Activated B cell treated with CpG ODN at 0.5 μM for 24 hours (primary cell): ENCODE measurements at regions not wholly inside any gene's neighbourhood (a gene's known extent, or its start where the extent isn't known, plus 50 kb on each side); places are given as distances from the start of the nearest gene placed in this dataset.
A peak's percentile ranks its signal among the peaks of the same experiment; 100 is the strongest.

ENCODE experiments used
- ATAC-seq: fragments of 200-7000 bp; cut with Tn5 transposase; one replicate; pipeline ENCODE4 v1.10.0; 2021; ENCODE audit warnings: low read depth, mild to moderate bottlenecking, moderate library complexity
- CTCF ChIA-PET: fragments of 350-600 bp; sonication (Branson Sonifier 250); formaldehyde crosslinking; loops from one replicate; lab custom pipeline; 2021; ENCODE audit warnings: antibody characterized with exemption; lab: Charles Lee
- POLR2A ChIA-PET: fragments of 350-600 bp; sonication (Branson Sonifier 250); formaldehyde crosslinking; loops from one replicate; lab custom pipeline; 2021; ENCODE audit warnings: antibody characterized with exemption; lab: Charles Lee
- DNase-seq: peaks from one replicate; pipeline ENCODE4 v3.0.0; 2022
- H3K27ac Mint-ChIP-seq: one replicate; pipeline ENCODE4 v1.8.0; 2020; ENCODE audit warnings: mixed read lengths
- H3K27me3 Mint-ChIP-seq: one replicate; pipeline ENCODE4 v1.8.0; 2021; ENCODE audit warnings: mixed read lengths
- H3K36me3 Mint-ChIP-seq: one replicate; pipeline ENCODE4 v1.8.0; 2021; ENCODE audit warnings: low read depth, mixed read lengths
- H3K4me1 Mint-ChIP-seq: one replicate; pipeline ENCODE4 v1.8.0; 2021; ENCODE audit warnings: mixed read lengths
- H3K4me3 Mint-ChIP-seq: one replicate; pipeline ENCODE4 v1.8.0; 2020; ENCODE audit warnings: mild to moderate bottlenecking, mixed read lengths
- H3K9me3 Mint-ChIP-seq: one replicate; pipeline ENCODE4 v1.8.0; 2020; ENCODE audit warnings: mixed read lengths
- intact Hi-C: fragments of 100-400 bp; cut with micrococcal nuclease; formaldehyde crosslinking; loops from one replicate; pipeline ENCODE4 v1.15.1; 2024
- TF ChIP-seq, protein P1 (sequence below): fragments of 200-600 bp; IDR thresholded peaks from one replicate; pipeline ENCODE4 v1.8.0; 2022; ENCODE audit warnings: antibody characterized with exemption, mild to moderate bottlenecking

DNA sequence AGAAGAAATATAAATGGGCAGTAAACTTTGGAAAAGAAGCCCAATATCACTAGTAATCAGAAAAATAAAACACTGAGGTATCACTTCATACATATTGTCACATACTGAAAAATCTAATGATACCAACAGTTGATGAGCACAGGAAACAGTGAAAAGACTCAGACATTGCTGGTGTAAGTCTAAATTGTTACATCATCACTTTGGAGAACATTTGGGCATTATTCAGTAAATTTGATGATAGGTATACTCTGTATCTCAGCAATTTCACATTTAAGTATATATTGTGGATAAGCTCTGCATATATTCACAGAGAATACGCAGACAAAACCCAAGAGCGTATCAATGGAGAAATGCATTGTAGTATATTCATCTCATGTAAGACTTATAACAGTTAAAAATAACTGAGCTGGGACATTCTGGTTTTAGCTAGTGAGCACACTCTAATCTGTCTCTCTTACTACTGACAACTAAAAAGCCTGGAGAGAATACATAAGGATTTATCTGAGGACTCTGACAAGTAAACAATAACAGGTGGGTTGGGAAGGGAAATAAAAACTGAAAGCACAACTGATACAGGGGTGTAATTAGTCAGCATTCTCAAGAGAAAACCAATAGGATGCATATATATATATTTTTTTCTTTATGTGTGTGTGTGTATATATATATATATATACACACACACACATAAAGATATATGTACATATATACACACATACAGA, 212.7 kb upstream of the JUN start:
- ChIA-PET POLR2A (interaction anchor here (0.5 to 1.3 kb wide), 3 partner anchors 15 to 183 kb away, joined by 3 to 5 read pairs (median 3); no protein-coding TSS in a partner anchor), CTCF (no interaction called here)
- no peak overlapping the region for H3K27ac Mint-ChIP-seq
- H3K9me3 Mint-ChIP-seq = no peaks in the 10 kb centered on the region
- H3K36me3 Mint-ChIP-seq = no peaks in the 10 kb centered on the region
- ATAC-seq (no peak), DNase-seq (no peak)
- no peak overlapping the region for H3K4me3 Mint-ChIP-seq
- H3K27me3 Mint-ChIP-seq = no peaks in the 10 kb centered on the region
- intact Hi-C loops = no loop called here
- TF ChIP-seq, protein P1, sequence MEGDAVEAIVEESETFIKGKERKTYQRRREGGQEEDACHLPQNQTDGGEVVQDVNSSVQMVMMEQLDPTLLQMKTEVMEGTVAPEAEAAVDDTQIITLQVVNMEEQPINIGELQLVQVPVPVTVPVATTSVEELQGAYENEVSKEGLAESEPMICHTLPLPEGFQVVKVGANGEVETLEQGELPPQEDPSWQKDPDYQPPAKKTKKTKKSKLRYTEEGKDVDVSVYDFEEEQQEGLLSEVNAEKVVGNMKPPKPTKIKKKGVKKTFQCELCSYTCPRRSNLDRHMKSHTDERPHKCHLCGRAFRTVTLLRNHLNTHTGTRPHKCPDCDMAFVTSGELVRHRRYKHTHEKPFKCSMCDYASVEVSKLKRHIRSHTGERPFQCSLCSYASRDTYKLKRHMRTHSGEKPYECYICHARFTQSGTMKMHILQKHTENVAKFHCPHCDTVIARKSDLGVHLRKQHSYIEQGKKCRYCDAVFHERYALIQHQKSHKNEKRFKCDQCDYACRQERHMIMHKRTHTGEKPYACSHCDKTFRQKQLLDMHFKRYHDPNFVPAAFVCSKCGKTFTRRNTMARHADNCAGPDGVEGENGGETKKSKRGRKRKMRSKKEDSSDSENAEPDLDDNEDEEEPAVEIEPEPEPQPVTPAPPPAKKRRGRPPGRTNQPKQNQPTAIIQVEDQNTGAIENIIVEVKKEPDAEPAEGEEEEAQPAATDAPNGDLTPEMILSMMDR = no peak
- H3K4me1 Mint-ChIP-seq = peaks cover 21% of the 10 kb centered on the region

DNA sequence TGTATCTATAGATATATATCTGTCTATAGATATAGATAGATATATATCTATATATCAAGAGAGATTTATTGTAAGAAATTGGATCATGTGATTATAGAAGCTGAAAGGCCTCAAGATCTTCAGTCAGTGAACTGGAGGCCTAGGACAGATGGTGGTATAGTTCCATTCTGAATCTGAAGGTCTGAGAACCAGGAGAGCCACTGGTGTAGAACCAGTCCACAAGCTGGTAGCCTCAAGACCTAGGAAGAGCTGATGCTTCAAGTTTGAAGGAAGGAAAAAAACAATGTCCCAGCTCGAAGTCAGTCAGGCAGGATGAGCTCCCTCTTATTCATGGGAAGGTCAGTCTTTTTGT, 213.2 kb upstream of the JUN start:
- TF ChIP-seq, protein P1 = no peak
- ChIA-PET POLR2A (interaction anchor here (0.6 to 1.3 kb wide), 2 partner anchors 14 to 183 kb away, joined by 3 to 5 read pairs; no protein-coding TSS in a partner anchor), CTCF (no interaction called here)
- ATAC-seq (no peak), DNase-seq (no peak)
- no peak overlapping the region for H3K27ac Mint-ChIP-seq
- no peaks in the 10 kb centered on the region for H3K36me3 Mint-ChIP-seq
- H3K4me3 Mint-ChIP-seq = no peak overlapping the region
- no peaks in the 10 kb centered on the region for H3K27me3 Mint-ChIP-seq
- peaks cover 16% of the 10 kb centered on the region for H3K4me1 Mint-ChIP-seq
- H3K9me3 Mint-ChIP-seq = no peaks in the 10 kb centered on the region
- intact Hi-C loops = no loop called here

DNA sequence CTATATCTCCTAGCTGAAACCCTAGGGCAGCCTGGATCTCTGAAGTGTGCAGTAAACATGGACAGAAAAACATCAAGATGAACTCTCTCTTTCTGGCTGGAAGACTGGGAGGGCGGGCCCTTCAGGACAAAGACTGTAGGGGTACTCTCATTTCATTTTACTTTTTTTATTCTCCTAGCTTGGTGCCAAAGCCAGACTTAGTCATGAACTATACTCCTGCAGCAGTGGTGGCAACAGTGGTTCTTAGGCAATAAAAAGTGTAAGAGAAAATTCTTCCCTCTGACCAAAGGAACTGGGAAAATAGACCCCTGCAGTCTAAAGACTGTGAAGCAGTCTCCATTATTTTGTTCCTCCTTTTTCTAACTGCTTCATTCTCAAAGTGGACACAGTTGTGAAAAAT, 213.8 kb upstream of the JUN start:
- no peak for ATAC-seq
- Mint-ChIP-seq H3K4me1 (peaks cover 16% of the 10 kb centered on the region), H3K27ac (no peak overlapping the region), H3K4me3 (no peak overlapping the region), H3K27me3 (no peaks in the 10 kb centered on the region), H3K9me3 (no peaks in the 10 kb centered on the region), H3K36me3 (no peaks in the 10 kb centered on the region)
- TF ChIP-seq, protein P1 = no peak
- intact Hi-C loops = no loop called here
- POLR2A ChIA-PET = interaction anchor here (1.3 kb wide), 1 partner anchor 14 kb away, joined by 3 read pairs; no protein-coding TSS in a partner anchor
- DNase-seq = no peak
- CTCF ChIA-PET = no interaction called here

DNA sequence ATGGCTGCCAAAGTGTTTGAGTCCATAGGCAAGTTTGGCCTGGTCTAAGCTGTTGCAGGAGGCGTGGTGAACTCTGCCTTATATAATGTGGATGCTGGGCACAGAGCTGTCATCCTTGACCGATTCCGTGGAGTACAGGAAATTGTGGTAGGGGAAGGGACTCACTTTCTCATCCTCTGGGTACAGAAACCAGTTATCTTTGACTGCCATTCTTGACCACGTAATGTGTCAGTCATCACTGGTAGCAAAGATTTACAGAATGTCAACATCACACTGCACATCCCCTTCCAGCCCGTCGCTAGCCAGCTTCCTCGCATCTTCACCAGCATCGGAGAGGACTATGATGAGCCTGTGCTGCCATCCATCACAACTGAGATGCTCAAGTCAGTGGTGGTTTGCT, 215.8 kb upstream of the JUN start:
- CTCF ChIA-PET = no interaction called here
- TF ChIP-seq, protein P1 = no peak
- Mint-ChIP-seq H3K9me3 (no peaks in the 10 kb centered on the region), H3K27ac (peak overlapping the region; percentile 59), H3K4me1 (peaks cover 21% of the 10 kb centered on the region), H3K27me3 (no peaks in the 10 kb centered on the region), H3K4me3 (no peak overlapping the region), H3K36me3 (no peaks in the 10 kb centered on the region)
- ATAC-seq (no peak), DNase-seq (no peak)
- POLR2A ChIA-PET = interaction anchor here (1.5 kb wide), 1 partner anchor 31 kb away, joined by 4 read pairs; no protein-coding TSS in a partner anchor
- intact Hi-C loops = no loop called here

DNA sequence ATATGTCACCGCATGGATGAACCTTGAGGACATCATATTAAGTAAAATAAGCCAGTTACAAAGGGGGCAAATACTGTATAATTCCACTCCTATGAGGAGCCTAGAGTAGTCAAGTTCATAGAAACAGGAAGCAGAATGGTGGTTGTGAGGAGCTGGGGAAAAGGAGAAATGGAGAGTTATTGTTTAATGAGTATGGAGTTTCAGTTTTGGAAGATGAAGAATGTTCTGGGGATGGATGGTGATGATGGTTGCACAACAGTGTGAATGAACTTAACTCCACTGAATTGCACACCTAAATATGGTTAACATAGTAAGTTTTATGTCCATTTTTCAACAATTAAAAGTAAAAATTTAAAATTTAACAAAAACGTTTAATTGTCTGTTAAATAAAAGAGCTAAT, 220.9 kb upstream of the JUN start:
- ATAC-seq (no peak), DNase-seq (no peak)
- no peak overlapping the region for H3K4me3 Mint-ChIP-seq
- intact Hi-C loops = loop anchor here (5.0 kb wide), 2 partner anchors 102 to 693 kb away; no protein-coding TSS in a partner anchor
- no peaks in the 10 kb centered on the region for H3K27me3 Mint-ChIP-seq
- TF ChIP-seq, protein P1 = no peak
- no peaks in the 10 kb centered on the region for H3K9me3 Mint-ChIP-seq
- H3K27ac Mint-ChIP-seq = peak overlapping the region; percentile 90
- ChIA-PET POLR2A (no interaction called here), CTCF (no interaction called here)
- H3K4me1 Mint-ChIP-seq = peaks cover 61% of the 10 kb centered on the region
- no peaks in the 10 kb centered on the region for H3K36me3 Mint-ChIP-seq
